HG02610 (cell line): ENCODE measurements at regions not wholly inside any gene's neighbourhood (a gene's known extent, or its start where the extent isn't known, plus 50 kb on each side); places are given as distances from the start of the nearest gene placed in this dataset.
A peak's percentile ranks its signal among the peaks of the same experiment; 100 is the strongest.

Source experiments
- ATAC-seq: cut with Tn5 transposase; IDR thresholded peaks from one replicate; pipeline ENCODE4 v1.9.1; 2021; ENCODE audit warnings: mild to moderate bottlenecking, moderate library complexity; ENCODE audit not compliant: unreplicated experiment

DNA sequence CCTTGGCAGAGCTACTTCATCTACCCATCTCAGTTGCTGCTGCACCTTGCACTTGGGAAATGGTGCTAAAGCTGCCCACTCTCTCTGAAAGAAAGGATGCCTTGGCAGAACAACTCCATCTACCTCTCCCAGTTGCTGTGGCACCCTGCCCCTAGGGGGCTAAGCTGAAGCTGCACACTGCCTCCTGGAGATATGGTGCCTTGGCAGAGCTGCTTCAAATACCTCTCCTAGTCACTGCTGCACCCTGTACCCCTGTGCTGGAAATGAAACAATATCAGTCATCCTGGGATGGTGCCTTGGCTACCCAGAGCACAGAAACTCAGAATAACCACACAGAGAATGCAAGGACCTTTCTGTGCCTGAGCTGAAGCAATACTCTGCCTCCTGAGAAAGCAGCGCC lies 615.8 kb downstream of the DIAPH3 start:
- ATAC-seq: no peak

DNA sequence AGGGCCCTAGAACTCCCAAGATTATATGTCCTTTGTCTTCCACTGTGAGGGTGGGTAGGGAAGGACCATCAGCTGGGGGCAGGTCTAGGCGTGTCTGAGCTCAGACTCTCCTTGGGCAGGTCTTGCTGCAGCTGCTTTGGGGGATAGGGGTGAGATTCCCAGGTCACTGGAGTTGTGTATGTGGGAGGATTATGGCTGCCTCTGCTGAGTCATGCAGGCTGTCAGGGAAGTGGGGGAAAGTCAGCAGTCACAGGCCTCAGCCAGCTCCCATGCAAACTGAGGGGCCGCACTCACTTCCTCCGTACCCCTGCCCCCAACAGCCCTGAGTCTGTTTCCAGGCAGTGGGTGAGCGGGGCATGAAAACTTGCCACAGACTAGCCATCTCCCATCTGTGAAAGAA lies 600.8 kb downstream of the DIAPH3 start:
- no peak for ATAC-seq

DNA sequence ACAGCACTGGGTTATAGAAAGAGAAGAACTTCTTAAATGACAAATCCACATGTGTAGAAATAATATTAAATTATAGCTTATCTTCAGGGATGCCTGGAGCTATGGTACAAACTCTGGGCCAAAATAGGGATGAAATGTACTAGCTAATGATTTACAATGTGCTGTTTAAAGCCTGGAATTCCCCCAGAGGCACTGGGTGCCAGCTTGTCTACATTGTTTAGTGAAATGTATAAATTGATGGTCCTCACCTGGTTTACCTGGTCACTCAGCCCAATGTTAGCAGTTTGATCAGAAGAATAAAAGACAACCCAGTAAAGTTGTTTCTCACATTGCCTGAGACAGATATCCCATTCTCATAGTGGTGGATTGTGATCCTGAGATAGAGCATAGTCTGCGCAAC lies 597.2 kb downstream of the DIAPH3 start:
- no peak for ATAC-seq

DNA sequence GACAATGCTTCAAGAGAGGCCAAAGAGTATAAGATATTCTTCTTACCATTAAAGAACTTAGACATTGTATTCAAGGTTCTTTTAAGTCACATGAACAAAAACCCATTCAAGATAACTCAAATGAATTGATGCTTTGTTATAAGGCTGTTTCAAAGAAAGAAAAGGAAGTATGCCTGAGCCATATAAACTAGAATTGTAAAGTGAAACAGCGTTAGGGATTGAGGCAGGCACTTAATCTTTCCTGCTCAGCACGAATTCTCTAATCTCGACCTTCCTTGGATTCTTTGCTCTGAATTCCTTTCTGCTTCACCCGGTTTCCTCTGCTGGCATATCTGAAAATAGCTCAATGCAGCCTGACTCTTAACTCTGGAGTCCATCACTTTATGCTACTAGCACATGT lies 595.4 kb downstream of the DIAPH3 start:
- ATAC-seq: no peak

DNA sequence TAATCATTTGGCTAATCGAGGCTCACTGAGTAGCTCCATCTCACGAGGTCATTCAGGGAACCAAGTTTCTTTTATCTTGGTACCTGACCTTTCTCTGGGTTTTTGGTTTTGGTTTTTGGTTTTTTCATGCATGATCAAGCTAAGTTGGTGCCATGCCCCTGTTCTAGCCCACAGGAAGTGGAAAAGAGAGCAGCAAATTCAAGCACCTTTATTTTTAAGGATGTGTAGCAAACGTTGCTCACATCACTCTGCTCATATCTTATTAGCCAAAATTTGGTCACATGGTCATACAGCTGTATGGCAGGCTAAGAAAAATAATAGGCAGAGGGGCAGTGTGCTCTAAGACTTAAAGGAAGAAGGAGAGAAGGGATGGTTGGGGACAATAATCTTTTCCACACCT lies 593.5 kb downstream of the DIAPH3 start:
- no peak for ATAC-seq

DNA sequence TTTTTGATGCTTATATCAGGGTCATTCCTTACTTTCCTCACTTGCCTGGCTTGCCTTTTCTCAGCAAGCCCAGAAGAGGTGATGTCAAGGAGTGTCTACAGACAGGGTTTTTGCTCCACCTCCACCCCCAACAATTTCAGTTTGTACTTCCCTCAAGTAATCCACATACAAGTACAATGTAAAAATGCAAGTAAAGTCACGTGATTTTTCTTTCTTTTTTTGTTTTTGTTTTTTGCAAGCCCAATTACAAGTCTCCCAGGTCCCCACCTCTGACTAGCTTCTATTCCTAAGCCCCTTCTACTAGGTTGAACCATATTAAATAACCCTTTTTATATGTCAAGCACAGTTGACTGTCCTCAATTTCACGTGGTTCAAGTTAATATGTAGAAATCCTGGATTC lies 579.6 kb downstream of the DIAPH3 start:
- ATAC-seq: no peak

DNA sequence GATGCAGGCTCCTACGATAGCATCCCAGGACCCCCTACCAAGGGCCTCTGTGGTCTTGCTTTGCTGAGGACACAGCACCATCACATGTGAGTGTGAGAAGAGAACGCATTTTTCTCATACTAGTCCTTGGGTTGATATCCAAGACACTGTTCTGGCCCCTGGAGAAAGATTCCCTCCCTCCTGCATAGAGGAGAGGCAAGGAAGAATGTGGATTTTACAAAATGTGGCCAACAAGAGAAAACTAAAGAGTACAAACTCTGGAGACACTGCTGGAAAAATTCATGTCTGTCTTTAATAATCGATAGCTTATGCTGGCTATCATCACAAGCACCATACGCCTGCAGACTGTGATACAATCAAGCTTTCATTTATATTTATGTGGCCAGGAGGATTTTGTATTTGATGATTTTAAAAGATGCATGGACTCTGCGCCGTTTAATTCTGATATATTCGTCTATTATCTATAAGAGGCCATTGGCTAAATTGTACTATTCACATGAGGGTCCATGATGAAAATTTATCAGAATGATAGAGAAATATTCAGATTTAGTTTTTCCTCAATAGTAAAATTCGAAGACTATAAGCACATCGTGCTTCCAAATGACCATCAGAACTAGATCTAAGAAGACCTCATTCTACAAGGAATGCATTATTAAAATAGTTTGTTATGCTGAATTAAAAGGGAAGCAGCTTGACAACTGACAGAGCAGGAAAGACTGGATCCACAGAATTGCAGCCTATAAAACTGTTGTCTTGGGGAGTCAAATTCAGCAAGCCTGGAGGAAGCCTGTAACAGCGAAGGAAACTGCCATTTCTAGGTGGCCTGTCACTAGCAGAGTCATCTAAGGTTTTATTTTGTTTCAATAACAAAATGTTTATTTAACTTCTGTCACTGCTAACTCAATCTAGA lies 578.7 kb downstream of the DIAPH3 start:
- ATAC-seq: no peak

DNA sequence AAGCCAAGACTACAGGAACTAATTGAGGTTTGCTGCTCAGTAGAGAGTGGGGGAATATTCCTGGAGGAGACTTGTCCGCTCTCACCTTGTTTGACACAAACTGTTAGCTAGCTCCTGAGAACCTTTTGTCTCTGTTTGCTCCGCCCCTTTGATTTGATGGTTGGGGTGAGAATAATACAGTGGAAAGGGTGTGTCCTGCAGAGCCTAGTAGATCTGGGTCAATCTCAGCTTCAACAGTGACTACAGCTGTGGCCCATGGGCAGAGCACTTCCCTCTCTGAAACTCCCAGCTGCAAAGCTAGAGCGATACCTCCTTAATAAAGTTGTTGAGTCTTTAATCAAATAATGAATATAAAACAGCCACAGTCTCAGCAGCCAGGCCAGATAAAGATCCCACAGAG lies 576.7 kb downstream of the DIAPH3 start:
- no peak for ATAC-seq

DNA sequence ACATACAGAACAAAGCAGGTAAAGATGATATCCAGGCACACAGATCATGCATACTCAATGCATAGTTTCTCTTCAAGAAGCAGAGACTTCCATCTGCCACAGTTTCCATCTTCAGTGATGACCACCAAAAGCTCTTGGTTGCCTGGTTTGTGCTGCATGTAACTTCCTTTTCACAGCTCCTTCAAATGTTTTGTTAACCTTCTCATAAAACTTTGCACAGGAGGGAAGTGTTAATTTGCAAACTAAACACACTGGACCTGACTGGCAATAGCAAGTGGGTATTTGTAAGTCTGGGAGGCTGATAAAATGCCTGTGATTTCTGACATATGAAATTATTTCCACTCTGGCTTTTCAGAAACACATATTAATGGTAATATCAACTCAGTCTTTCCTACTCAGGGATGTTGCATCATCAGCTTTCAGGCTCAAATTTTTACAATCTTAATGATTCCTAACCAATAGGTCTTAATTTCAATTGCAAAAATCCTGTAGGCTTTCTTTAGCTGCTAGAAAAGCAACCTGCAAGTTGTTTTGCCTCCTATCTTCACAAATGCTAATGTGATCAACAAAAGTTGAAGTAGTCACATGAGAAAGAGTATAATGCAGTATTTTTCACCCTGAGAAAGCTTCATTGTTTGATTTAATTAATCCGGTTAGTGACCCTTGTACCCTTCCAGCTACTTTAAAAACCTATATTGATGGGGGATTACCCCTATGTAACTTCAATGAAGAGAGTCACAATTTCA lies 575.6 kb downstream of the DIAPH3 start:
- ATAC-seq: no peak

DNA sequence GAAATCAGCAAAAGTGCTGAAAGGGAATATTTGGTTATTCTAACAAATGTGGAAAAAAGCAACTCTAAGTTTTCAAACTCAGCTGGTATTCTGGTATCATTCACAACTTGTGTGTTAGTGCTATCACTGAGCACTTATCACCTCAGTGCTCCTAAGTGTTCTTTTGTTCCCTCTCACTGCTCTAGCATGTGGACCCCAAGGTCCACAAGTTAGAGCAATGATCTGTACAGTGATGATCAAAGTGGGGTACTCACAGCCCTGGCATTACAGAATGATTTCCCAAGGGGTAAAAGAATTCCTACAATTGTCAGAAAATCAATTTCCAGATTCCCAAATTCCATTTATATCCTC lies 575.0 kb downstream of the DIAPH3 start:
- no peak for ATAC-seq

DNA sequence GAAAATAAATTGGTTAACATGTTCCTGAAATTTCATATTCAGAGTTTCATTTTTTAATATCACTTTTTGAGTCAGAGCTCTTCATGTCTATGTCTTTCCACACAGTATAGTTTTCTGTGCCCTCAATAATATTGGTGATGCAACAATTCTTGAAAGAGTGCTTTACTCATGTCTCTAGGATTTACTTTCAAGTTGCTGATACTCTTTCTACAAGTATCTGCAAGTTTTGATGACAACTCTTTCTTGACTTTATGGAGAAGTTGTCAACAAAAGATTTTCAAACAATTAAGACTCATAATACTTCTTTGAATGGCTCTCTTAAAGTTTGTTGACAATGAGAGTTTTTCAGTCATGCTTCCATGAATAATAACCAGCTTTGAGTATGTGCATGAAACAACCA lies 561.7 kb downstream of the DIAPH3 start:
- ATAC-seq: no peak

DNA sequence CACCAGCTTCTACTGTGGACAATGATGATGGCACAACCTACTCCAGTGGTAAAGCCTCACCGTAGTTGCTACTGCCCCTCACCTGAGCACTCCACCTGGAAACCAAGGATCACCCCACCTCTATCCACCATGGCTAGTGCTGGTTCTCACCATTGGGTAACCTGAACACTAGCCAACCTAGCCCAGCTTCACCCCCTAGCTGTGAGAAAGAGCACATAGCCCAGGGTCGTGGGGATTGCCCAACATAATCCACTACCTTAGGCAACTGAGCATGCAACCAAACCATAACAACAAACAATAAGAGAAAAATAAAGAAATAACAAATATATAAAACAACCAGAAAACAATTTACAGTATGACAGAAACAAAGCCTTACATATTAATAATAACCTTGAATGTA lies 560.1 kb downstream of the DIAPH3 start:
- ATAC-seq: no peak

DNA sequence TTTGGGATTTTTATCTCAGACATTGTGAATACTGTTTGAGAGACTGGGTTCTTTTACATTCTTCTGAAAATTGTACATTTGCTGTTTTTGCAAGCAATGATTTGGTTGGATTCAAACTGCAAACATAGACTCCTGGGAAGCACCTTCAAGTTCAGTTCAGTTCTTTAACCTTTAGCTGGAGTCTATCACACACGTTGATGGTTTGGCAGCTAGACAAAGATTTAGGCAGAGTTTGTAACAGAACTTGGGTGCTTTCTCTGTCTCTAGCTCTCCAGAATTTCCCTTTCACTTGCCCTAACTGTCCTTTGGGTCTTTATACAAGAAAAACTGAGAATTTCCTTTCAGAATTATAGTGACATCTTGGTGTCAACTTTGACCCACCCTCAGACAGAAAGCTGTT lies 556.6 kb downstream of the DIAPH3 start:
- ATAC-seq: no peak

DNA sequence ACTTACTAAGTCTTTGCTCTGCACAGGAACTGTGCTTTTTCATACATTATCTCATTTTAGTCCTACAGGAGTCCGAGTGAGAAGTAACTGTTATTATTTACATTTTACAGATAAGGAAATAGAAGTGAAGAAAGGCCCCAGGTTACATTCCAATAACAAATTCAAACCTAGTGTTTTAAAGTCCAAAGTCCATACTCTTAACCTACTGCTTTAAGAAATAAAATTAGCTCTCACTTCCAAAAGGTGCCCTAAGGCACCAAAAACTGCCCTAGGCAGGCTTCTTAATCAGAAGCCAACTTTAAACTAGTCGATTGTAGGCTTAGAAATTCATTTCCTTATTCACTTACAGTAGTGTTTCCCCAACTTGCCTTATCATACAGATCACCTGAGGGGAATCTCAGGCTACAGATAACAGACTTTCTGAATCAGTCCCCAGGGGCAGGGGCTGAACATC lies 555.9 kb downstream of the DIAPH3 start:
- peak; percentile 78 for ATAC-seq

DNA sequence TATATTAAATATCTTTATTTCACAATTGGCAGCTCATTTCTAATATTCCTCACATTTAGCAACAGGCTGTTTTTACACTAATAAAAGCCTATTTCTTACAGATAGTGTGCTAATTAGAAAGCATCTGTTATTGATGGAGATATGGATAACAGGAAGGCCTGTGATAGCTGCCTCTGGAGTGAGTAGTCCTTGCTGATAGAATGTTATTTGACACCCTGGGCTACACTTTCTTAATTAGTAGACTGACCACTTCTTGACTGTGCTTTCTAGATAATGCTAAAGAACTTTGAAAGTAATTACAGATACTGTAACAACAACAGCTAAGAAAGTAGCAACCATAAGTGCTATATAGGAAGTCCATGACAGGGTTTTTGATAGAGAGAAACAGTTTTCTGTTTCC lies 554.3 kb downstream of the DIAPH3 start:
- ATAC-seq: no peak
